Ectodermal cell (in vitro differentiated cells): ENCODE measurements at regions not wholly inside any gene's neighbourhood (a gene's known extent, or its start where the extent isn't known, plus 50 kb on each side); places are given as distances from the start of the nearest gene placed in this dataset.
"Not testable (repeated sequence)": the region's sequence is repeated elsewhere in the genome, so short reads cannot be mapped to it uniquely, and the experiment has no call there.

Source experiments
- H3K27ac ChIP-seq: 2 replicates; pipeline ENCODE4 v1.7.0; 2013; ENCODE audit warnings: mild to moderate bottlenecking, low read depth, low read length; ENCODE audit not compliant: insufficient read depth, poor library complexity, severe bottlenecking
- H3K27me3 ChIP-seq: 2 replicates; pipeline ENCODE4 v1.7.0; 2013; ENCODE audit warnings: mild to moderate bottlenecking, low read length; ENCODE audit not compliant: insufficient read depth, control insufficient read depth, poor library complexity, severe bottlenecking
- H3K36me3 ChIP-seq: one replicate; pipeline ENCODE4 v1.7.0; 2013; ENCODE audit warnings: low read length; ENCODE audit not compliant: control insufficient read depth, insufficient read depth
- H3K4me1 ChIP-seq: one replicate; pipeline ENCODE4 v1.7.0; 2013; ENCODE audit warnings: low read length; ENCODE audit not compliant: control insufficient read depth, insufficient read depth
- H3K4me3 ChIP-seq: 2 replicates; pipeline ENCODE4 v1.7.0; 2013; ENCODE audit warnings: low read depth, low read length, control low read depth; ENCODE audit not compliant: insufficient read depth
- H3K9me3 ChIP-seq: 2 replicates; pipeline ENCODE4 v1.7.0; 2013; ENCODE audit warnings: mild to moderate bottlenecking, low read length, moderate library complexity; ENCODE audit not compliant: control insufficient read depth
- WGBS, 2 experiments: methylation state at CpG; one replicate each; pipeline ENCODE4 v1.1.7; 2013; ENCODE audit warnings: missing lambda C conversion rate in 2 of 2; 5-methylcytosine and 5-hydroxymethylcytosine counted together

- H3K27ac ChIP-seq = no peak overlapping the region
- no peaks in the 10 kb centered on the region for H3K4me1 ChIP-seq
- no peaks in the 10 kb centered on the region for H3K36me3 ChIP-seq
- no peaks in the 10 kb centered on the region for H3K9me3 ChIP-seq
- WGBS, 2 experiments = 88 to 96% methylated on average over 2 of the region's 2 CpGs
- no peak overlapping the region for H3K4me3 ChIP-seq
- no peaks in the 10 kb centered on the region for H3K27me3 ChIP-seq
Observed at GRCh38 chr15:29986946-29987345, 95.8 kb upstream of the GOLGA8J start.

DNA sequence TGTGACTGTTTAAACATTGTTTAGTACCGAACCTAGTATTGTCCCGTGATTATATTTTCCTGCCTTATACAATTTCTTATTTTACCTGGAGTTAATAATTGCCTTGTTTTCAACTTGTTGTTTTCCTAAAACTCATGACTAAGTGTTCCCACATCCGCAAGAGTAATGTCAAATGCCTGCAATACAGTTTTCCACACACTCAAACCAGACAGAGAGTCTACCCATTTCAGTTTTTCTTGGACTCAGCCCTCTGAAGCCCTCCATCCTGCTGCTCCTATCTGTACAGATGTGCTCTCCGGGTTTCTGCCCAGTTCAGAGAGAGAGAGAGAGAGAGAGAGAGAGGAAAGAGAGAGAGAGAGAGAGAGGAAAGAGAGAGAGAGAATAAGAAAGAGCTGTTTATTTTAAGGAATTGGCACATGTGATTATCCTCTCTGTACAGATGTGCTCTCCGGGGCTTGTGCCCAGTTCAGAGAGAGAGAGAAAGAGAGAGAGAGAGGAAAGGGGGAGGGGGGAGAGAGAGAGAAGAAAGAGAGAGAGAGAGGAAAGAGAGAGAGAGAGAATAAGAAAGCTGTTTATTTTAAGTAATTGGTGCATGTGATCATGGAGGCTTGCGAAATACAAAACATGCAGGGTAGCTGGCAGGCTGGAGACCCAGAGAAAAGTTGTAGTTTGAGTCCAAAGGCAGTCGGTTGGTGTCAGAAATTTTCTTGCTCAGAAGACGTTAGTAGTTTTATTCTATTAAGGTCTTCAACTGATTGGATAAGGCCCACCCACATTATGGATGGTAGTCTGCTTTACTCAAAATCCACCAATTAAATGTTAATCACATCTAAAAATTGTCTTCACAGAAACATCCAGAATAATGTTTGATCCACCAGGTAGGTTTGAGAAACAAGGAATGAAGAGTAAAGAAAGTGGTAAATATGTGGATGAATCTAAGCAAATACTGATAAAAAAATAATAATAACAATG is 104.1 kb upstream of the GOLGA8J start:
- H3K4me1 ChIP-seq = no peaks in the 10 kb centered on the region
- H3K4me3 ChIP-seq = no peak overlapping the region
- 84 to 95% methylated on average over 8 of the region's 8 CpGs for WGBS, 2 experiments
- no peaks in the 10 kb centered on the region for H3K9me3 ChIP-seq
- no peaks in the 10 kb centered on the region for H3K27me3 ChIP-seq
- no peak overlapping the region for H3K27ac ChIP-seq
- H3K36me3 ChIP-seq = no peaks in the 10 kb centered on the region

- H3K27me3 ChIP-seq = peaks cover 14% of the 10 kb centered on the region
- not testable (repeated sequence) for H3K36me3 ChIP-seq, H3K4me3 ChIP-seq, H3K9me3 ChIP-seq, H3K4me1 ChIP-seq, H3K27ac ChIP-seq
- WGBS, 2 experiments = 70 to 87% methylated on average over 2 to 4 of the region's 4 CpGs
Observed at GRCh38 chr15:29974056-29974455, 108.7 kb upstream of the GOLGA8J start.

GRCh38 chr15:29972051-29972450 is 110.7 kb upstream of the GOLGA8J start:
- Histone ChIP-seq H3K36me3 (no peaks in the 10 kb centered on the region), H3K27ac (no peak overlapping the region), H3K4me3 (no peak overlapping the region), H3K4me1 (no peaks in the 10 kb centered on the region), H3K27me3 (peaks cover 34% of the 10 kb centered on the region), H3K9me3 (no peaks in the 10 kb centered on the region)
- WGBS, 2 experiments = 90 to 96% methylated on average over 2 of the region's 2 CpGs

DNA sequence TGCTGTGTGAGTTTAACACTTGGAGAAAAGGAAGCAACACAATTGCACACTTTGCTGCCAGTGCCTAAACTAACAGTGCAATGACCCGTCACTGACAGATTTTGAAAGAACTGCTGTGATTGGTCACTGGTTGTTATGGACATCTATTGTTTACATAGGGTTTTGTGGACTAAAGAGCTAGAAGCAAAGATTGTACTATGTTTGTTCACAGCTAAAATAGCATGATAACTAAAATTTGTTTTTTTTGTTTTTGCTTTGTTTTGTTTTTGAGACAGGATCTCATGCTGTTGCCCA is 112.4 kb upstream of the GOLGA8J start:
- peaks cover 41% of the 10 kb centered on the region for H3K27me3 ChIP-seq
- no peaks in the 10 kb centered on the region for H3K9me3 ChIP-seq
- WGBS, 2 experiments = 78 to 85% methylated on average over 1 of the region's 1 CpG
- no peaks in the 10 kb centered on the region for H3K36me3 ChIP-seq
- H3K4me1 ChIP-seq = no peaks in the 10 kb centered on the region
- H3K27ac ChIP-seq = no peak overlapping the region
- no peak overlapping the region for H3K4me3 ChIP-seq

- Histone ChIP-seq H3K4me3 (no peak overlapping the region), H3K27ac (no peak overlapping the region), H3K27me3 (peaks cover 41% of the 10 kb centered on the region), H3K4me1 (no peaks in the 10 kb centered on the region), H3K9me3 (no peaks in the 10 kb centered on the region), H3K36me3 (no peaks in the 10 kb centered on the region)
- 90 to 93% methylated on average over 9 to 10 of the region's 10 CpGs for WGBS, 2 experiments
Observed at GRCh38 chr15:29969562-29970401, 113.0 kb upstream of the GOLGA8J start.

DNA sequence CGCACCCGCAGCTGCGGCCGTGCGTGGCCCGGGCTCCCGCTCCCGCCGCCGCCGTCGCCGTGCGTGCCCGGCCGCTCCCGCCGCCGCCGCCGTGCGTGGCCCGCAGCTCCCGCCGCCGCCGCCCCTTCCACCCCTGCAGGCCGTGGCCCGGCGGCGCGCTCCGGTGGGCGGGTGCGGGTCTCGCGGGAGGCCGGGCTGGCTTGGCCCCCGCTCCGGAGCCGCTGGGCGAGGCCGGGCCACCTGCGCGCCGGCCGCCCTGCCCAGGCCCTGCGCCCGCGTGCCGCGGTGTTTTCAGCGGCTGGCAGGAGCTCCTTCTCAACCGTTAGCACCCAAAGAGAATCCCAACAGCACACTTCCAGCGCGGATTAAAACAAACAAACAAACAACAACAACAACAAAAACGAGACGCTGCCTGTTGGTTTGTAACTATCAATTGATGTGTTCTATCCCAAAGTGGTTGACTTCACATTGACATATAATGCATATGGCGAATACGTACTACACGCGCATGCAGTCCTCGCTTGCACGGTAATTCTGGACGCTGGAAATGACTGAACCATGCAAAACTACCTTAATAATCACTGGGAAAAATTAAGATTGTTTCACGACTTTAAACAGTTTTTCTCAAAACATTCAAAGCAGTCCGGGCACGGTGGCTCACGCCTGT is 113.7 kb upstream of the GOLGA8J start:
- H3K4me3 ChIP-seq = peak overlapping the region; percentile 39
- peaks cover 41% of the 10 kb centered on the region for H3K27me3 ChIP-seq
- 17% methylated on average over 69 of the region's 69 CpGs for WGBS, 2 experiments
- no peak overlapping the region for H3K27ac ChIP-seq
- no peaks in the 10 kb centered on the region for H3K36me3 ChIP-seq
- no peaks in the 10 kb centered on the region for H3K4me1 ChIP-seq
- H3K9me3 ChIP-seq = no peaks in the 10 kb centered on the region

DNA sequence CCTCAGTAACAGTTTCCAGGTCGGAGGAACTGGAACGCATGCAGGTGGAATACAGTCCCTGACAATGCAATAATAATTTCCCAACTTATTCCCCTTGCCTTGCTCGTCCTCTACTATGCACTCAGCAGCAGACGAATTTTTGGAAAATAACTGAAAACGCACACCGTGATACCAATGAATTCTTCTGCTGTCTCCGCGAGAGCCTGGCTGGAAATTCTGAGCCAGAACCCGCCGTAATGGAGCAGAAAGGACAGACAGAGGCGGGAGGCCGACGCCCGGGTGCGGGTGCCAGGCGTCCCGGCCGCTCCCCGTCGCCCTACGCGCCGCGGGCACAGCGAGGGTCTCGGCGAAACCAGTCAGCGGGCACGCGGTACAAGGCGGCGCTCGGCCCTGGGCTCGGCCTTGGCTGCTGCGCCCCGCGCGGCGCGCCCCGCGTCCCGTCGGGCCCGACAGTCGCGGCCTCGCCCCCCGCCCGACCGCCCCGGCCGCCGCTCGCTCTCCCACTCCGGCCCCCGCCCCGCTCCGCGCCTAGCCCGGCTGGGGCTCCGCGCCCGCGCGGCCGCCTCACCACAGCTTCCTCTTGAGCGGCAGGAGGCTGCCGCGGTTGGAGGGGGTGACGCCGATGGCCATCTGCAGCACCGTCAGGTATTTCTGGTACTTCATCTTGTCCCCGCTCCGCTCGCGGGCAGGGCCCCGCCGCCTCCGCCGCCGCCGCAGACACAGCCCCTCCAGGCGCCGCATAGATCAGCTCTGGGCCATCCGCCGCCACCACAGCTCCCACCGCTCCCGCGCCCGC is 114.5 kb upstream of the GOLGA8J start:
- no peaks in the 10 kb centered on the region for H3K9me3 ChIP-seq
- peak overlapping the region; percentile 39 for H3K4me3 ChIP-seq
- H3K36me3 ChIP-seq = no peaks in the 10 kb centered on the region
- H3K4me1 ChIP-seq = no peaks in the 10 kb centered on the region
- H3K27ac ChIP-seq = no peak overlapping the region
- H3K27me3 ChIP-seq = peaks cover 41% of the 10 kb centered on the region
- WGBS, 2 experiments = 4% methylated on average over 91 of the region's 91 CpGs

DNA sequence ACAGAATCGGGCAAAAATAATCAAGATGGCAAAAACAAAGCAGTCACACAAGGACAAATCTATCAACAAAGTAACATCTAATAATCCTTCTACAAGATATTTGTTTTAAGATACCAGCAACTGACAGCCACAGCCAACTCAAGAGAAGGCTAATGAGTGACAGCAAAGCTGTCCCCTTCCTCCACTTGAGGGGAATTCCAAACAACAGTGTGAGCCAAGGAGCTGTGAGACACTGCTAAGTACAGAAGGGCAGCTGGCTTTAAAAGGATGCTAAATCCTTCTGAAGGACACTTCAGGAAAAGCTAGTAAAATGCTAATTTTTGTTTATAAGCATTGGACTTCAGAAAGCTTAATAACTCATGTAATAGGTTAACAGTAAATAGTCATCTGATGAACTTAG is 120.3 kb upstream of the GOLGA8J start:
- Histone ChIP-seq H3K4me3 (no peak overlapping the region), H3K36me3 (no peaks in the 10 kb centered on the region), H3K4me1 (no peaks in the 10 kb centered on the region), H3K9me3 (no peaks in the 10 kb centered on the region), H3K27ac (no peak overlapping the region), H3K27me3 (peaks cover 10% of the 10 kb centered on the region)
- WGBS, 2 experiments = 80 to 83% methylated on average over 1 of the region's 1 CpG
